ENCODE measurements at regions not wholly inside any gene's neighbourhood (a gene's known extent, or its start where the extent isn't known, plus 50 kb on each side); places are given as distances from the start of the nearest gene placed in this dataset.
"Not testable (repeated sequence)": the region's sequence is repeated elsewhere in the genome, so short reads cannot be mapped to it uniquely, and the experiment has no call there.

DNA sequence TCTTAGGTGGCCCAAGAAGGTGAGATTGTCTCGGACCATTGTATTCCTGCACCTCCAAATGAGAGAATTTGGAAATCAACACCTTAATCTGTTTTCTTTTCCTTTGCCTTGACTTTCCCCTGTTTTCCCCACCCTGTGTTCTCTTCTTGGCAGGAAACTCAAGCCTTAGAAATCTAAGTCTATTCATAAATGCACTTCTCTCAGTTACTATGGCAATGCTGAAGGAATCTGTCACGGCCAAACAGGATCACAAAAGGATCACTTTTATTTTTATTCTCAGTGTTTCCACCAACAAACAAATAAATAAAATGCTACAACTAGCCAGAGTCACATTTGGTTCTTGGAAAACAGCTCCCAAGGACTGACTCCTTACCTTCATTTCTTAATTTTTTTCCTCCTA lies 270.5 kb downstream of the BCAT1 start:
- intact Hi-C loops (cut with DNase I; ENCODE audit: low total_unique reads): no loop called here
- no peak for DNase-seq
- no peak overlapping the region for H3K27ac ChIP-seq
- TF ChIP-seq, protein P1, sequence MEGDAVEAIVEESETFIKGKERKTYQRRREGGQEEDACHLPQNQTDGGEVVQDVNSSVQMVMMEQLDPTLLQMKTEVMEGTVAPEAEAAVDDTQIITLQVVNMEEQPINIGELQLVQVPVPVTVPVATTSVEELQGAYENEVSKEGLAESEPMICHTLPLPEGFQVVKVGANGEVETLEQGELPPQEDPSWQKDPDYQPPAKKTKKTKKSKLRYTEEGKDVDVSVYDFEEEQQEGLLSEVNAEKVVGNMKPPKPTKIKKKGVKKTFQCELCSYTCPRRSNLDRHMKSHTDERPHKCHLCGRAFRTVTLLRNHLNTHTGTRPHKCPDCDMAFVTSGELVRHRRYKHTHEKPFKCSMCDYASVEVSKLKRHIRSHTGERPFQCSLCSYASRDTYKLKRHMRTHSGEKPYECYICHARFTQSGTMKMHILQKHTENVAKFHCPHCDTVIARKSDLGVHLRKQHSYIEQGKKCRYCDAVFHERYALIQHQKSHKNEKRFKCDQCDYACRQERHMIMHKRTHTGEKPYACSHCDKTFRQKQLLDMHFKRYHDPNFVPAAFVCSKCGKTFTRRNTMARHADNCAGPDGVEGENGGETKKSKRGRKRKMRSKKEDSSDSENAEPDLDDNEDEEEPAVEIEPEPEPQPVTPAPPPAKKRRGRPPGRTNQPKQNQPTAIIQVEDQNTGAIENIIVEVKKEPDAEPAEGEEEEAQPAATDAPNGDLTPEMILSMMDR (IDR thresholded peaks at IDR 0.05): no peak
- H3K27me3 ChIP-seq: no peaks in the 10 kb centered on the region
- H3K4me3 ChIP-seq: no peak overlapping the region
- H3K9me3 ChIP-seq: peaks cover 0 to 5% (median 0%) of the 10 kb centered on the region in 3 donors
- no peaks in the 10 kb centered on the region for H3K36me3 ChIP-seq
- no peaks in the 10 kb centered on the region for H3K4me1 ChIP-seq

DNA sequence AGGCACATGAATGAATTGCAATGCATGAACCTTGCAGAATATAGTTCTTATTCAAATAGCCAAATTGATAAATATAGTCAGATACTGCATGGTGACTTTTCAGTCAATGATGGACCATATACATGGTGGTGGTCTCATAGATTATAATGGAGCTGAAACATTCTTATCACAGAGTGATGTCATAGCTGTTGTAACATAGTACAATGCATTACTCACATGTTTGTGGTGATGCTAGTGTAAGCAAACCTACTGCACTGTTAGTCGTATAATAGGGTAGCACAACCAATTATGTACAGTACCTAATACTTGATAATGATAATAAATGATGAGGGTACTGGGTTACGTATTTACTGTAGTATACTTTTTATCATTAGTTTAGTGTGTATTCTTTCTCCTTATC lies 280.3 kb downstream of the BCAT1 start:
- no peaks in the 10 kb centered on the region for H3K9me3 ChIP-seq
- no peaks in the 10 kb centered on the region for H3K36me3 ChIP-seq
- H3K4me3 ChIP-seq: no peak overlapping the region
- no peaks in the 10 kb centered on the region for H3K4me1 ChIP-seq
- TF ChIP-seq, protein P1 (IDR thresholded peaks at IDR 0.05): no peak
- intact Hi-C loops (cut with DNase I; ENCODE audit: low total_unique reads): no loop called here
- no peak for DNase-seq
- no peaks in the 10 kb centered on the region for H3K27me3 ChIP-seq
- no peak overlapping the region for H3K27ac ChIP-seq

DNA sequence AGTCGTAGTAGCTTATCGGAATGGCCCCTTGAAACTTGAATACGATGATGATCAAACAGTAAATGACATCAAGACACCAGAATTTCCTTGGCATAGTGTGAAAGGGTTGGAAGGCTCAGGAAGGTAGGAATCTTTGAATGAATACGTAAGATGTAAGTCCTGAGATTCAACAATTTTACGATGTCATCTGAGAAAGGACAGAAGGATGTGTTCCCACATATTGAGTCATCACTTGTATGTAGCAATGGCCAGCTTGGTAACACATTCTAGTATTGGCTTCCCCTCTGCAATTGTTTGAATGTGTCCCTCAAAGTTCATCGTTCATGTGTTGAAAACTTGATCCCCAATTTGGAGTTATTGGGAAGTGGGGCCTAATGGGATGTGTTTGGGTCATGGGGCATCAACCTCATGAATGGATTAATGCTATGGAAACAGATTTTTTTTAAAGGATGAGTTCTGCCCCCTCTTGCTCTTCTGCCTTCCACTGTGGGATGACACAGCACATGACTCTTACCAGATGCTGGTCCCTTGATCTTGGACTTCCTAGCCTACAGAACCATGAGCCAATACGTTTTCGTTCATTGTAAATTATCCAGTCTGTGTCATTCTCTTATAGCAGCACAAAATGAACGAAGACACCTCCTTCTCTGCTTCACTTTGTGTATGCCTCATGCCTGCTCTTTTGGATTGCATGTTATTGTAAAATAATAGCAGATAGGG lies 284.6 kb downstream of the BCAT1 start:
- Histone ChIP-seq H3K4me3 (no peak overlapping the region), H3K27me3 (no peaks in the 10 kb centered on the region), H3K4me1 (no peaks in the 10 kb centered on the region), H3K36me3 (no peaks in the 10 kb centered on the region), H3K27ac (no peak overlapping the region), H3K9me3 (no peaks in the 10 kb centered on the region)
- TF ChIP-seq, protein P1 (IDR thresholded peaks at IDR 0.05): no peak
- intact Hi-C loops (cut with DNase I; ENCODE audit: low total_unique reads): no loop called here
- DNase-seq: no peak

DNA sequence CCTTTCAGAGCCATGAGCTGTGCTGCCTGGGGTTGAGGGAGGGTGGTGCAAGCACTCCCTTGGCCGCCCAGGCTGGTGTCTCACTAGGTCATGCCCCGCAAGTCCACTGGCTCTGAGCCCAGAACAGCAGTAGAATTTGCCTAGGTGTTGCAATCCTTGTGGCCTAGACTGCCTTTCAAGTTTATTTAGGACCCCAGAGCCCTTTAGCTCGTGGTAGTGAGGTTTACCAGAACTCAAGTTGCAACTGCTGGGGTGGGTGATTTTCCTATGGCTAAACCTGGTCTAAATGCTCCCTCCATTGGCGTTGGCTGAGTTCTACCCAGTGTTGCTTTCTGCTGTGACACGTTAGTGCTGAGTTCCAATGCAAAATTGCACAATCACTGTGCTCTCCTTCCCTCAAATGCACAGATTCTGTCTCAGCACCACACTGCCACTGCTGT lies 287.2 kb downstream of the BCAT1 start:
- Histone ChIP-seq H3K4me1 (no peaks in the 10 kb centered on the region), H3K27me3 (no peaks in the 10 kb centered on the region), H3K27ac (no peak overlapping the region), H3K36me3 (no peaks in the 10 kb centered on the region), H3K4me3 (no peak overlapping the region), H3K9me3 (no peaks in the 10 kb centered on the region)
- intact Hi-C loops (cut with DNase I; ENCODE audit: low total_unique reads): no loop called here
- peak; percentile 53 to 71 for DNase-seq
- TF ChIP-seq, protein P1 (IDR thresholded peaks at IDR 0.05): no peak

DNA sequence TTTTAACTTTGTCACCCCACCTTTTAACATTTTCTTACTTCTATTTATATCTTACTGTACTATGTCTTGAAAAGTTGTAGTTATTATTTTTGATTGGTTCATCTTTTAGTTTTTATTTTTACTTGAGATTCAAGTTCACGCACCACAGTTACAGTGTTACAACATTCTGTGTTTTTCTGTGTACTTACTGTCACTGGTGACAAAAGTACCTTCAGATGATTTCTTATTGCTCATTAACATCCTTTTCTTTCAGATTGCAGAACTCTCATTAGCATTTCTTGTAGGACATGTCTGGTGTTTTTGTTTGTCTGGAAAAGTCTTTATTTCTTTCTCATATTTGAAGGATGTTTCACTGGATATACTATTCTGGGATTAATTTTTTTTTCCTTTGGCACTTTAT lies 289.9 kb downstream of the BCAT1 start:
- TF ChIP-seq, protein P1 (IDR thresholded peaks at IDR 0.05): no peak
- peaks cover 0 to 5% (median 0%) of the 10 kb centered on the region in 3 donors for H3K9me3 ChIP-seq
- H3K4me1 ChIP-seq: no peaks in the 10 kb centered on the region
- H3K4me3 ChIP-seq: no peak overlapping the region
- H3K27ac ChIP-seq: no peak overlapping the region
- H3K36me3 ChIP-seq: no peaks in the 10 kb centered on the region
- intact Hi-C loops (cut with DNase I; ENCODE audit: low total_unique reads): no loop called here
- no peak for DNase-seq
- H3K27me3 ChIP-seq: no peaks in the 10 kb centered on the region

DNA sequence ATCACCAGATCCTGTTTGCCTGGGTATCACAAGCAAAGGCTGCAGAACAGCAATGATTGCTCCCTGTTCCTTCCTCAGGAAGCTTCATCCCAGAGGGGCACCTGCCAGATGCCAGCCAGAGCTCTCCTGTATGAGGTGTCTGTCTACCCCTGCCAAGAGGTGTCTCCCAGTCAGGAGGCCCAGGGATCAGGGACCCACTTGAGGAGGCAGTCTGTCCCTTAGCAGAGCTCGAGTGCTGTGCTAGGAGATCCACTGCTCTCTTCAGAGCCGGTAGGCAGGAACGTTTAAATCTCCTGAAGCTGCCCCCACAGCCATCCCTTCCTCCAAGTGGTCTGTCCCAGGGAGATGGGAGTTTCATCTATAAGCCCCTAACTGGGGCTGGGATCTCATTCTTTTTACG lies 294.6 kb downstream of the BCAT1 start:
- H3K4me1 ChIP-seq; H3K4me3 ChIP-seq; H3K27ac ChIP-seq; intact Hi-C loops (cut with DNase I; ENCODE audit: low total_unique reads); H3K27me3 ChIP-seq; DNase-seq; H3K36me3 ChIP-seq; H3K9me3 ChIP-seq: not testable (repeated sequence)
